Liver (tissue), 8 donors: ENCODE measurements at regions not wholly inside any gene's neighbourhood (a gene's known extent, or its start where the extent isn't known, plus 50 kb on each side); places are given as distances from the start of the nearest gene placed in this dataset.

Experiments
- DNase-seq: peaks from one replicate; pipeline ENCODE4 v3.0.0-alpha.2; 2017; ENCODE audit warnings: low spot score
- H3K27ac ChIP-seq, 2 donors: one replicate each; pipeline ENCODE4 v1.7.0; 2013; ENCODE audit warnings: inconsistent platforms in 2 of 2, low read length in 2 of 2, control low read depth in 1 of 2, low read depth in 1 of 2, mild to moderate bottlenecking in 1 of 2
- H3K27me3 ChIP-seq, 4 donors: one replicate each; pipeline versions ENCODE4 v1.6.1 to v1.7.0; 2013; ENCODE audit warnings: low read length in 3 of 4, inconsistent platforms in 1 of 4, mild to moderate bottlenecking in 1 of 4, moderate library complexity in 1 of 4; ENCODE audit not compliant: control insufficient read depth in 4 of 4, insufficient read depth in 4 of 4
- H3K36me3 ChIP-seq, 4 donors: one replicate each; pipeline versions ENCODE4 v1.6.1 to v1.7.0; 2013; ENCODE audit warnings: low read length in 3 of 4, mild to moderate bottlenecking in 3 of 4, low read depth in 1 of 4, moderate library complexity in 1 of 4; ENCODE audit not compliant: control insufficient read depth in 4 of 4, insufficient read depth in 3 of 4
- H3K4me1 ChIP-seq, 4 donors: one replicate each; pipeline versions ENCODE4 v1.6.1 to v1.7.0; 2013; ENCODE audit warnings: low read length in 3 of 4, mild to moderate bottlenecking in 3 of 4, moderate library complexity in 1 of 4; ENCODE audit not compliant: control insufficient read depth in 4 of 4, insufficient read depth in 4 of 4
- H3K4me3 ChIP-seq, 3 donors: one replicate each; pipeline versions ENCODE4 v1.6.1 to v1.7.0; 2013; ENCODE audit warnings: low read length in 3 of 3, control low read depth in 1 of 3, low read depth in 1 of 3, mild to moderate bottlenecking in 1 of 3
- H3K9ac ChIP-seq, 2 donors: one replicate each; pipeline ENCODE4 v1.7.0; 2013; ENCODE audit warnings: low read length in 2 of 2, mild to moderate bottlenecking in 2 of 2, moderate library complexity in 2 of 2, control low read depth in 1 of 2, low read depth in 1 of 2
- H3K9me3 ChIP-seq, 4 donors: one replicate each; pipeline versions ENCODE4 v1.6.1 to v1.7.0; 2013; ENCODE audit warnings: low read length in 3 of 4; ENCODE audit not compliant: control insufficient read depth in 4 of 4
- ATF3 ChIP-seq: IDR thresholded peaks from 2 replicates; pipeline ENCODE4 v1.6.1; 2016; ENCODE audit warnings: antibody characterized with exemption
- CTCF ChIP-seq: fragments of 150-350 bp; IDR thresholded peaks from 2 replicates; pipeline ENCODE4 v1.5.1; 2017; ENCODE audit warnings: improper control_type of control experiment, low read depth, low read length; ENCODE audit not compliant: missing input control
- EGR1 ChIP-seq, 2 donors: IDR thresholded peaks; 2 replicates each; pipeline ENCODE4 v1.6.1; 2016 to 2018; ENCODE audit warnings: antibody characterized with exemption in 2 of 2, low read depth in 2 of 2
- FOXA1 ChIP-seq: IDR thresholded peaks from 2 replicates; pipeline ENCODE4 v1.6.1; 2016; ENCODE audit warnings: antibody characterized with exemption
- FOXA2 ChIP-seq: IDR thresholded peaks from 2 replicates; pipeline ENCODE4 v1.6.1; 2016; ENCODE audit warnings: antibody characterized with exemption
- GABPA ChIP-seq, 2 donors: IDR thresholded peaks in 1 of 2; conservative IDR thresholded peaks in 1 of 2; 2 replicates each; pipeline ENCODE4 v1.6.1; 2016; ENCODE audit warnings: antibody characterized with exemption in 2 of 2, mild to moderate bottlenecking in 1 of 2, moderate library complexity in 1 of 2
- HNF4A ChIP-seq, 2 donors: conservative IDR thresholded peaks; 2 replicates each; pipeline ENCODE4 v1.6.1; 2016; ENCODE audit warnings: antibody characterized with exemption in 2 of 2, mild to moderate bottlenecking in 2 of 2
- MAX ChIP-seq: IDR thresholded peaks from 2 replicates; pipeline ENCODE4 v1.6.1; 2016; ENCODE audit warnings: antibody characterized with exemption
- NR2F2 ChIP-seq: IDR thresholded peaks from 2 replicates; pipeline ENCODE4 v1.6.1; 2016; ENCODE audit warnings: antibody characterized with exemption
- REST ChIP-seq: IDR thresholded peaks from 2 replicates; pipeline ENCODE4 v1.6.1; 2016; ENCODE audit warnings: antibody characterized with exemption, mild to moderate bottlenecking
- SP1 ChIP-seq: IDR thresholded peaks from 2 replicates; pipeline ENCODE4 v1.6.1; 2018; ENCODE audit warnings: antibody characterized with exemption, mild to moderate bottlenecking
- TAF1 ChIP-seq: conservative IDR thresholded peaks from 2 replicates; pipeline ENCODE4 v1.6.1; 2016; ENCODE audit warnings: antibody characterized with exemption, mild to moderate bottlenecking
- YY1 ChIP-seq: IDR thresholded peaks from 2 replicates; pipeline ENCODE4 v1.6.1; 2016; ENCODE audit warnings: antibody characterized with exemption, mild to moderate bottlenecking
- ZBTB33 ChIP-seq: IDR thresholded peaks from 2 replicates; pipeline ENCODE4 v1.6.1; 2016; ENCODE audit warnings: antibody characterized with exemption
- WGBS: extraction: QIAGEN DNeasy Blood & Tissue Kit; methylation state at CpG from one replicate; pipeline ENCODE4 v1.1.7; 2013; 5-methylcytosine and 5-hydroxymethylcytosine counted together
- donor health status: healthy.
- donor health status: healthy.
- donor health status: healthy.
- donor health status: healthy.
- donor health status: healthy.

- Histone ChIP-seq H3K9me3 (peaks cover 0 to 2% (median 0%) of the 10 kb centered on the region in 4 donors), H3K27me3 (peaks cover 0 to 3% (median 0%) of the 10 kb centered on the region in 4 donors), H3K9ac (no peak overlapping the region), H3K4me1 (no peaks in the 10 kb centered on the region), H3K36me3 (no peaks in the 10 kb centered on the region), H3K27ac (no peak overlapping the region), H3K4me3 (no peak overlapping the region)
- 78% methylated on average over 2 of the region's 2 CpGs for WGBS
- TF ChIP-seq HNF4A (conservative IDR thresholded peaks at IDR 0.05) (no peak), CTCF (no peak), TAF1 (no peak), ZBTB33 (no peak), YY1 (no peak), REST (no peak), SP1 (no peak), NR2F2 (no peak), GABPA (IDR thresholded peaks at IDR 0.05 in 1 of 2, conservative IDR thresholded peaks at IDR 0.05 in 1 of 2) (no peak)
- no peak for DNase-seq
These were observed 549.5 kb upstream of the OLFM3 start for GRCh38 chr1:102546251-102546650.

GRCh38 chr1:102535829-102536505 lies 539.2 kb upstream of the OLFM3 start:
- Histone ChIP-seq H3K4me3 (no peak overlapping the region), H3K4me1 (no peaks in the 10 kb centered on the region), H3K27me3 (no peaks in the 10 kb centered on the region), H3K9me3 (no peaks in the 10 kb centered on the region), H3K36me3 (no peaks in the 10 kb centered on the region), H3K9ac (no peak overlapping the region), H3K27ac (no peak overlapping the region)
- no peak for DNase-seq
- WGBS: 76% methylated on average over 5 of the region's 5 CpGs
- TF ChIP-seq GABPA (IDR thresholded peaks at IDR 0.05 in 1 of 2, conservative IDR thresholded peaks at IDR 0.05 in 1 of 2) (no peak), YY1 (no peak), FOXA2 (no peak), MAX (no peak), EGR1 (IDR thresholded peaks at IDR 0.05; ENCODE audit: low read depth in 2 of 2) (no peak), FOXA1 (no peak), CTCF (no peak), ATF3 (no peak), ZBTB33 (no peak), SP1 (no peak)
